GM13977 (cell line): ENCODE measurements at regions not wholly inside any gene's neighbourhood (a gene's known extent, or its start where the extent isn't known, plus 50 kb on each side); places are given as distances from the start of the nearest gene placed in this dataset.

Experiments used
- DNase-seq: peaks from one replicate; pipeline ENCODE4 v3.0.0; 2012; ENCODE audit warnings: low spot score
- in situ Hi-C: fragments of 300-500 bp; cut with MboI; formaldehyde crosslinking; loops from one replicate; pipeline ENCODE4 v1.12.0; 2022; ENCODE audit warnings: low sequenced_read_pairs, low pct_unique_long_range_greater_than_20kb, mixed read lengths, inconsistent platforms; ENCODE audit not compliant: unreplicated experiment
- TF ChIP-seq, protein P1 (sequence below): IDR thresholded peaks from 2 replicates; pipeline ENCODE4 v1.5.1; 2012; ENCODE audit warnings: mild to moderate bottlenecking, control low read depth; ENCODE audit not compliant: insufficient read depth; ENCODE audit errors: extremely low read depth, missing control alignments

DNA sequence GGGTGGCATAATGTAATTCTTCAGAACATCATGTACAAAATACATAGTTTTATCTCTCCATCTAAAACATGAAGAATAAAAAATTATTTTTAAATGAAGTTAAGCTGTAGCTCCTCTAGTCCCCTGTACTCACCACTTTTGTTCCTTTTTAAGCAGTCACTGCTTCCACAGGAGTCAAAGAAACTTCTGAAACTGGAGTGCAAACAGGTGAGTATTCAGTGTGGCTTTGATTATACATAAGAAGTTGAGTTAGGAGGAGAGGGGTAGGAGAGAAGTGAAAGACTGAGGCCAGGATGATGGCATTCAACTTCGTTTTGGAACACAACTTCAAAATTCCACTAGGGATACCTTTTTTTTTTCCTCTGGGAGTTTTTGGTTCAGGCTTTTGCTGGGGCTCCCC is 131.4 kb upstream of the CNTN1 start:
- TF ChIP-seq, protein P1, sequence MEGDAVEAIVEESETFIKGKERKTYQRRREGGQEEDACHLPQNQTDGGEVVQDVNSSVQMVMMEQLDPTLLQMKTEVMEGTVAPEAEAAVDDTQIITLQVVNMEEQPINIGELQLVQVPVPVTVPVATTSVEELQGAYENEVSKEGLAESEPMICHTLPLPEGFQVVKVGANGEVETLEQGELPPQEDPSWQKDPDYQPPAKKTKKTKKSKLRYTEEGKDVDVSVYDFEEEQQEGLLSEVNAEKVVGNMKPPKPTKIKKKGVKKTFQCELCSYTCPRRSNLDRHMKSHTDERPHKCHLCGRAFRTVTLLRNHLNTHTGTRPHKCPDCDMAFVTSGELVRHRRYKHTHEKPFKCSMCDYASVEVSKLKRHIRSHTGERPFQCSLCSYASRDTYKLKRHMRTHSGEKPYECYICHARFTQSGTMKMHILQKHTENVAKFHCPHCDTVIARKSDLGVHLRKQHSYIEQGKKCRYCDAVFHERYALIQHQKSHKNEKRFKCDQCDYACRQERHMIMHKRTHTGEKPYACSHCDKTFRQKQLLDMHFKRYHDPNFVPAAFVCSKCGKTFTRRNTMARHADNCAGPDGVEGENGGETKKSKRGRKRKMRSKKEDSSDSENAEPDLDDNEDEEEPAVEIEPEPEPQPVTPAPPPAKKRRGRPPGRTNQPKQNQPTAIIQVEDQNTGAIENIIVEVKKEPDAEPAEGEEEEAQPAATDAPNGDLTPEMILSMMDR: no peak
- no peak for DNase-seq
- in situ Hi-C loops: no loop called here

DNA sequence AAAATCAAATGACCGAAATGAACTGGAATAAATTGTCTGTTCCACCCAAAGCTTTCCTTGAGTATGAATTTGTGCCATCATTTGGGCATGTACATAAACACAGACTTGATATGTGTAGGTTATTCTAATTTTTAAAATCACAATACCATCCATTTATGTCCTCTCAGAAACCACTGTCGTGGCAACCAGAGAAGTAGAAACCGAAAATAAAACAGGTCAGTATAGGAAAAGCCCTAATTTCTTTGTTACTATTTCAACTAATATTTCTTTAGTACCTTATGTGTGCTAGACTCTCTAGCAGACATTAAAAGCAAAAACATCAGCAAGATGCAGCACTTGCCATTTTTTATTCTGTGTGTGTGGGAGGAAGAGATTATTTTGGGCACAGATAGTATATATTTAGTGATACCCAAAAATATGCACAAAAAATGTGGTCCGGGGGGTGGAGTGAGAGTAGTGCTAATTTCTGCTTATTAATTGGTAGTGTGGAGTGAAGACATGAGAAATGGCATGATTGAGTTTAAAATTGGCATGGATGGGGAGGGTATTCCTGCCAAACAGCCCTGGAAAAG is 130.8 kb upstream of the CNTN1 start:
- no peak for DNase-seq

DNA sequence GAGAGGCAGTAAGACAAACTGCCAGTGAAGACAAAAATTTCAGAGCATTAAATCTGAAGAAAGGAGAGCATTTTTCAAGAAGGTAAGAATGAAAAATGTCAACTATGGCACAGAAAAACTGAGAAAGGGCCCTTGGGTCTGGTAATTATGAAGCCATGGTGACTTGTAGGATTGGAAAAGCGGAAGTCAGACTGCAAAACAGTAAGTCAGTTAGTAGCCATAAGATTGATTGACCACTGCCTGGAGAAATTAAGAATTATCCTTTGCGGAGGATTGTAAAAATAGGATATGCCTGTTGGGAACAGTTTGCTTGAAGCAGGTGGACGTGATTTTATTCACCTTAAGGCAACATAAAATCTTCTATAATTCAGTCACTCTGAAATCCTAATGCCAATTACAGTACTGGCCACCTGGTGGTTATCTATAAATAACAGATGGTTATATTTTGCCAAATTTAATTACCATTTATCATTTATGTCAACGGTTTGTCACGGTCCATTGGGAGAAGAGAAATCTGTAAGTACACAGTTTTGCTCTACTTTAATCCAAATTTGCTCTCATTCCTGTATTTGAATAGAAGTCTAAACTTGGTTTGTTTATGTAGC is 127.1 kb upstream of the CNTN1 start:
- TF ChIP-seq, protein P1: no peak
- in situ Hi-C loops: no loop called here
- DNase-seq: no peak

More for the DNA sequence above, 130.8 kb upstream of the CNTN1 start:
- TF ChIP-seq, protein P1: no peak
- in situ Hi-C loops: no loop called here

DNA sequence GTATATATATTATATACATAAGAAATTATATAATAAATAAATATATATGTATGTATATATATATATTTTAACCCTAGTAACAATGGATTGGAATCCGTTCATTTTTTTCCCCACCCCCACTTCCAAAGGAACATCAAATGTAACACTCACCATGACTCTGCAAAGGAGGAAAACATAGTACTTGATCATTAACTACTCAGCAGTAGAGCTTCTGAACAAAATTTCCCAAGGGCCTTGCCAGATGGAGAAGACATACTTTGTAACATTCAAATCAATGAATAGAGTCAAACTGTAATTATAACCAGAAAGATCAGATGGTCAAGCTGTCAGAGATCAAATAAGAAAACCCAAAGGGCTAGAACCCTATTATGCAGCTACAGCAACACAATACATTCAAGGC is 126.0 kb upstream of the CNTN1 start:
- no peak for DNase-seq
- in situ Hi-C loops: no loop called here
- TF ChIP-seq, protein P1: no peak

DNA sequence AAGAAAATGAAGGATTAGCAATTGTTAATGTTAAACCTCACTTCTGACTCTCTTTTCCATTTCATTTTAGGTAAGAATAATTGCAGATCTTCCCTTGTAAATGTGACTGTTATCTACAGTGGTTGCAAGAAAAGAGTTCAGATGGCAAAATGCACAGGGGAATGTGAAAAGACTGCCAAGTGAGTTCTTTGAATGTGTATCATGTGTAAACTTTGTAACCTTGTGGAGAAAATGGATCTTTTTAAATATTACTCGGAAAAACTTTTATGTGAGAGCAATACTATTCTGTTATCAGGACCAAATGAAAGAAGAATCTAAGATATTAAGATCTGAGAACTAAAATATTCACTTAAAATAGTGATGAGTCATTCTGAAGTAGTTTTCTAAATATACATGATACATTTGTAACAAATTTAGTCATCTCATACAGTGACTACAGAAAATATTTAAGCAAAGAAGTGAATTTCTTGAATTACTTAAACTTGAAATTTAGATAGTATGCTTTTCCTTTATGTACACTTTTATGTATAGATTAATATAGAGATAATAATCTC is 122.5 kb upstream of the CNTN1 start:
- in situ Hi-C loops: no loop called here
- TF ChIP-seq, protein P1: no peak
- no peak for DNase-seq

- in situ Hi-C loops: no loop called here
- no peak for DNase-seq
- TF ChIP-seq, protein P1: no peak
These were observed 119.2 kb upstream of the CNTN1 start for GRCh38 chr12:40573024-40573423.
